GM18505 (cell line): ENCODE measurements at regions not wholly inside any gene's neighbourhood (a gene's known extent, or its start where the extent isn't known, plus 50 kb on each side); places are given as distances from the start of the nearest gene placed in this dataset.

ENCODE experiments used
- ATAC-seq: cut with Tn5 transposase; IDR thresholded peaks from one replicate; pipeline ENCODE4 v1.9.1; 2021; ENCODE audit not compliant: unreplicated experiment
- POLR2A ChIP-seq: IDR thresholded peaks from 4 replicates; pipeline ENCODE4 v1.6.1; 2011; ENCODE audit warnings: borderline replicate concordance; ENCODE audit not compliant: insufficient read depth, insufficient read length; ENCODE audit errors: extremely low read depth

DNA sequence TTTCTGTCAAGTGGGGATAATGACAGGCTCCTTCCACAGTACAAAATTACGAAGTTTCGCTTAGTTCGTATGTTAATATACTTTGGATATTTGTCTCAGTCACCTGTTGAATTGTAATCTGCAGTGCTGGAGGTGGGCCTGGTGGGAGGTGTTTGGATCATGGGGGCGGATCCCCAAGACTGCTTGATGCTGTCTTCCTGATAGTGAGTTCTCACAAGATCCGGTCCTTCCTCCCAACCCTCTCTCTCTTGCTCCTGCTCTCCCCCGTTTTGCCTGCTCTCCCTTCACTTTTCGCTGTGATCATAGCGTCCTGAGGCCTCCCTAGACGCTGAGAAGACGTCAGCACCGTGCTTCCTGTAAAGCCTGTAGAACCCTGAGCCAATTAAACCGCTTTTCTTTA lies 97.1 kb upstream of the EPB41L3 start:
- ATAC-seq: no peak
- no peak for TF ChIP-seq POLR2A

GRCh38 chr18:5639131-5639530 lies 95.3 kb upstream of the EPB41L3 start:
- ATAC-seq: no peak
- TF ChIP-seq POLR2A: no peak

DNA sequence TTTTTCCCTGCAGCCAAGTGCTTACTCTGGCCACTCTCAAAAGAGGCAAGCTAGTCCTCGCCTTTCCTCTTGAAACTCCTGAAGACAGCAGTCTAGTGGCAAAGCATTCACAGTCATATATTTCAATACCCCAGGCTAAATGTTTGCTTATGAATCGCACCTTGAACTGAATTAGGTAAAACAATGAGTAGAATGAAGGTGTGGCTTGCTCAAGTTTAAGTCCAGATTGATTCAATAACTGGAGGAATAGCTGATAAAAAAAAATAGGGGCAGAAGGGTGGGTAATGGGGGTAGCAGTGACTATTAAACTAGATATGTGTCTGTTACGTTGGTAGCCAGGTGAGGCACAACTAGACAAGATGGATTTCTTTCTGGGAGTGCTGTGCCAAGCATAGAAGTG lies 88.2 kb upstream of the EPB41L3 start:
- ATAC-seq: no peak
- TF ChIP-seq POLR2A: no peak

- TF ChIP-seq POLR2A: no peak
- no peak for ATAC-seq
Observed at GRCh38 chr18:5630900-5631413, 87.2 kb upstream of the EPB41L3 start.

DNA sequence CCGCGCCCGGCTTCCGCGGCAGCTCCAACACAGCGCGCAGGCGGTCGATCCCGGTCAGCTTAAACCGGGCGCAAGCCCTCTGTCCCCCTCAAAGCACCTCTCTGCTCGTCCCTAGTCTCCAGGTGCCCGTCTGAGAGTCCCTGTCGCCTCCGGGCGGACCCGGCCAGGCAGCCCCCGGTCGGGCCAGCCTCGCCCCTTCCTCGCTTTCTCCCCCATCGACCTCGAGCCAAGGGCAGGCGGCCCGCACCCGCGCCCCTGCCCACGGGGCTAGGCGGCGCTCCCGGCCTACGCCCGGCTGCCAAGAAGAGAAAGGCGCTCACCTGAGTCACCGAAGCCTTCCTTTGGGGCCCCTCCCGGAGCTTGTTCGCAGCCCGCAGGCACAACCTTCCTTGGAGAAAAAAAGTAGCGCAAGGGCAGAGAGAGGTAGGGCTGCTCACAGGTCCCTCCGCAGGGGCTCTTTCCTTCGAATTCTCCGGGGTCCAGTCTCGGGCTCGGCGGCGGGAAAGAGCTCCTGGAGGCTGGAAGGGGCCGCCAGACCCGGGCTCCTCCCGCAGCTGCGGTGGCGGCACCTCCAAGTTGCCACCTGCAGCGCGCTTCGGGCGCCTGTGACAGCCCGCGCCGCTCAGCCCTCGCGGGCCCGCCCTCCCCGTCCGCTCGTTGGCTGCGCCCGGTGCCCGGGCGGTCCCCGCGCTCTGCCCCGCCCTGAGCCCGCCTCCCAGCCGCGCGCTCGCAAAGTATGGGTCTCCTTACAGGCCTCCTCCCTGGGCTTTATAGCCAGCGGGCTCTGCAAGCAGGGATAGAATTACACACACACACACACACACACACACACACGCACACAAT lies 86.5 kb upstream of the EPB41L3 start:
- no peak for TF ChIP-seq POLR2A
- peak; percentile 81 for ATAC-seq

- ATAC-seq: no peak
- no peak for TF ChIP-seq POLR2A
Observed at GRCh38 chr18:5628512-5629255, 84.9 kb upstream of the EPB41L3 start.

GRCh38 chr18:5627776-5628511 lies 84.1 kb upstream of the EPB41L3 start:
- ATAC-seq: no peak
- no peak for TF ChIP-seq POLR2A

- ATAC-seq: no peak
- no peak for TF ChIP-seq POLR2A
Observed at GRCh38 chr18:5626130-5626880, 82.5 kb upstream of the EPB41L3 start.

- no peak for ATAC-seq
- TF ChIP-seq POLR2A: no peak
Observed at GRCh38 chr18:5625076-5625475, 81.3 kb upstream of the EPB41L3 start.

GRCh38 chr18:5622905-5623304 lies 79.1 kb upstream of the EPB41L3 start:
- ATAC-seq: no peak
- TF ChIP-seq POLR2A: no peak

DNA sequence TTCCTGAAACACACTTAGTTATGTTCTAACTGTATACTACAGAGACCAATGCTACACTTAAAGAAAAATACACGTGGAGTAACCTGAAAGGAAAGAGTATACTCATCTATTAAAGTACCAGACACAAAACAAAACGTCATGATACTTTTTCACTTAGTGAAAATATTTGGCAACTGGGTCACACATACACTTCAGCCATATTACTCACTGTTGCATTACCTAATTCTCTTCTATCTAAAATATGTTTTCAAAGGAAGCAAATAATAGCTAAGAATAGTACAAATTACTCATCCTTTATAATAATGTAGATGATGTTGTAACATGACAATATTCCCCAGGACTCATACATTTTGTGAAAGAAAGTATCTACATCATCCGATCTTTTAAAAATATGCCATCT lies 76.5 kb upstream of the EPB41L3 start:
- TF ChIP-seq POLR2A: no peak
- no peak for ATAC-seq

GRCh38 chr18:5619376-5619775 lies 75.6 kb upstream of the EPB41L3 start:
- no peak for ATAC-seq
- no peak for TF ChIP-seq POLR2A

GRCh38 chr18:5618047-5618688 lies 74.4 kb upstream of the EPB41L3 start:
- TF ChIP-seq POLR2A: no peak
- ATAC-seq: no peak

- no peak for ATAC-seq
- no peak for TF ChIP-seq POLR2A
Observed at GRCh38 chr18:5611221-5611620, 67.4 kb upstream of the EPB41L3 start.
